Heart left ventricle (tissue), 16 donors: ENCODE measurements at regions not wholly inside any gene's neighbourhood (a gene's known extent, or its start where the extent isn't known, plus 50 kb on each side); places are given as distances from the start of the nearest gene placed in this dataset.

Experiments
- ATAC-seq, 4 donors: fragments of 200-7000 bp; cut with Tn5 transposase; one replicate each; pipeline ENCODE4 v1.9.1; 2020 to 2022; ENCODE audit warnings: moderate library complexity in 4 of 4, mild to moderate bottlenecking in 3 of 4, moderate number of reproducible peaks in 1 of 4
- DNase-seq, 5 donors: peaks; one replicate each; pipeline ENCODE4 v3.0.0-alpha.2; 2020
- H3K27ac ChIP-seq, 12 donors: fragments of 200-600 bp; sonication (generic) in 4 of 12; one replicate each; pipeline versions ENCODE4 v1.5.0 to v1.8.0; 2016 to 2022; ENCODE audit warnings: mild to moderate bottlenecking in 2 of 12
- H3K27me3 ChIP-seq, 9 donors: fragments of 200-600 bp; sonication (generic) in 2 of 9; one replicate each; pipeline versions ENCODE4 v1.5.1 to v1.8.0; 2016 to 2022; ENCODE audit warnings: mild to moderate bottlenecking in 3 of 9
- H3K36me3 ChIP-seq, 9 donors: fragments of 200-600 bp; sonication (generic) in 2 of 9; one replicate each; pipeline versions ENCODE4 v1.5.0 to v1.8.0; 2018 to 2022; ENCODE audit warnings: mild to moderate bottlenecking in 2 of 9
- H3K4me1 ChIP-seq, 12 donors: fragments of 200-600 bp; sonication (generic) in 4 of 12; one replicate each; pipeline versions ENCODE4 v1.5.0 to v1.8.0; 2016 to 2022; ENCODE audit warnings: mild to moderate bottlenecking in 3 of 12
- H3K4me3 ChIP-seq, 12 donors: fragments of 200-600 bp; sonication (generic) in 4 of 12; one replicate each; pipeline versions ENCODE4 v1.5.0 to v1.8.0; 2017 to 2022; ENCODE audit warnings: mild to moderate bottlenecking in 9 of 12, moderate library complexity in 4 of 12
- H3K9me3 ChIP-seq, 12 donors: fragments of 200-600 bp; sonication (generic) in 4 of 12; one replicate each; pipeline versions ENCODE4 v1.5.0 to v1.8.0; 2016 to 2022; ENCODE audit warnings: mild to moderate bottlenecking in 1 of 12
- POLR2A ChIP-seq, 2 donors: fragments of 450-650 bp; IDR thresholded peaks; one replicate each; pipeline ENCODE4 v1.6.1; 2017; ENCODE audit warnings: antibody characterized with exemption in 2 of 2, mild to moderate bottlenecking in 2 of 2, moderate library complexity in 2 of 2
- WGBS, 4 donors: extraction: QIAGEN DNeasy Blood & Tissue Kit in 2 of 4; methylation state at CpG; one replicate each; pipeline versions ENCODE4 v1.1.5 to v1.1.7; 2013 to 2018; 5-methylcytosine and 5-hydroxymethylcytosine counted together
- intact Hi-C, 10 donors: fragments of 100-400 bp; cut with DNase I; formaldehyde crosslinking; loops; one replicate each; pipeline versions ENCODE4 v1.11.1 to v1.14.2; 2022
- TF ChIP-seq, protein P1 (sequence below), 12 donors: fragments of 200-600 bp; sonication (generic) in 4 of 12; IDR thresholded peaks; one replicate each; pipeline versions ENCODE4 v1.5.0 to v1.8.0; 2018 to 2022; ENCODE audit warnings: antibody characterized with exemption in 12 of 12, mild to moderate bottlenecking in 5 of 12
- donor health status: ischemic (EF 13 %, LVEDD 7.1; RV severe dilation, severe dysfunction).
- donor health status: healthy with polysubstance abuse.
- donor health status: DM: no; HTN: yes; CAD: no.
- donor health status: DM: no; HTN: no; CAD: no.
- donor health status: ischemic (EF 25% LVEDD 6.9; RV normal size, moderate dysfunction).
- donor health status: ischemic (EF 25% LVEDD 5.7; RV mildly dilated, moderate dysfunction).
- donor health status: healthy.
- donor health status: DM: yes; HTN: yes; CAD: no.
- donor health status: ischemic (EF 35%, LVEDD 5.7; RV mildly dilated, moderate dysfunction).
- donor health status: nonischemic (EF 11% LVEDD 7.7; RV severe dilation, severe dysfunction).
- donor health status: DM: yes; HTN: yes; CAD: no.
- donor health status: PGD.
- donor health status: ischemic (EF 29% LVEDD 5.4; RV normal size, mild dysfunction).
- donor health status: nonischemic (EF 23%, LVEDD 6.1; RV moderate dilation, normal function).

DNA sequence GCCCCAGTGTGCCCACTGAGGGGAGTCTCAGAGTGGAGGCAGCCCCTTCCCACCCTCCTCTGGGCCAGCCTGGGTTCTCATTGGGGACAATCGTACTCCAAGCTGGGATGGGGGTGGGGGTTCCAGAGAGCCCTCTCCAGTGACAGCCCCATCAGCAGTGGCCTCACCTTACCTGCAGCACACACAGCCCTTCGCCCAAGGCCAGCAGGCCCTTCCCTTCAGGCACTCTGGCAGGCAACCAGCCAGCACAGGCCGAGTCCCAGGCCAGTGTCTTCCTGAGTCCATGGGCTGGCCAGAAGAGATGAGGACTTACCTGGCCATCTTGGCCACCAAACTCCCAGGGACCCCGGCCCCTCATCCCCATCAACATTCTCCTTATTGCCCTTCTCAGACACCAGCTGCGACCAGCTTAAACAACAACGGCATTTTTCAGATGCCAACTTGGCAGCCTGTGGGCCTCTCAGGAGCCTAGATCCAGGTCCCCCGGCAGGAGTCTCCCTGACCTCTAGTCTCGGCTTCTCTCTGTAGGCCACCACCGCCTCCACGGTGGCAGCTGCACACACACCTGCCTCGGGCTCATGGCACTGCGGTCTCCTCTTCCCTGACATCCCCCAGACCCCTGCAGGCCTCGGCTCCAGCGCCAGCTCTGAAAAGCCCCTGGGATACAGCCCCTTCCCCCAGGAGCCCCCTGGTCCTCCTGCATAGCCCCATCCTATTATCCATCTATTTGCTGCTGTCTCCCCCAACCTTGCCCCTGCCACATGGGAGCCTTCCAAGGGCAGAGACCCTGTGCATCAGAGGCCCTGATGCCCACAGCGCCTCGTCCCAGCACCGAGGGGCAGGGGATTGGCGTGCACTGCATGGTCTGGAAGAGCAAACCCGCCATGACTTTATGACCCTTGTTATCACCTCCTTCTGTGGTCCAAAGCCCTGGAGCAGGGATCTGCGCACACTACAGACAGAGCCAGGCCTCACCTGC lies 111.2 kb upstream of the FGF3 start:
- intact Hi-C loops: no loop called here
- peak in 3 of 5 donors; percentile 11 to 54 (median 13) for DNase-seq
- no peak for TF ChIP-seq POLR2A (IDR thresholded peaks at IDR 0.05)
- TF ChIP-seq, protein P1, sequence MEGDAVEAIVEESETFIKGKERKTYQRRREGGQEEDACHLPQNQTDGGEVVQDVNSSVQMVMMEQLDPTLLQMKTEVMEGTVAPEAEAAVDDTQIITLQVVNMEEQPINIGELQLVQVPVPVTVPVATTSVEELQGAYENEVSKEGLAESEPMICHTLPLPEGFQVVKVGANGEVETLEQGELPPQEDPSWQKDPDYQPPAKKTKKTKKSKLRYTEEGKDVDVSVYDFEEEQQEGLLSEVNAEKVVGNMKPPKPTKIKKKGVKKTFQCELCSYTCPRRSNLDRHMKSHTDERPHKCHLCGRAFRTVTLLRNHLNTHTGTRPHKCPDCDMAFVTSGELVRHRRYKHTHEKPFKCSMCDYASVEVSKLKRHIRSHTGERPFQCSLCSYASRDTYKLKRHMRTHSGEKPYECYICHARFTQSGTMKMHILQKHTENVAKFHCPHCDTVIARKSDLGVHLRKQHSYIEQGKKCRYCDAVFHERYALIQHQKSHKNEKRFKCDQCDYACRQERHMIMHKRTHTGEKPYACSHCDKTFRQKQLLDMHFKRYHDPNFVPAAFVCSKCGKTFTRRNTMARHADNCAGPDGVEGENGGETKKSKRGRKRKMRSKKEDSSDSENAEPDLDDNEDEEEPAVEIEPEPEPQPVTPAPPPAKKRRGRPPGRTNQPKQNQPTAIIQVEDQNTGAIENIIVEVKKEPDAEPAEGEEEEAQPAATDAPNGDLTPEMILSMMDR (IDR thresholded peaks at IDR 0.05): no peak
- no peak for ATAC-seq
- no peaks in the 10 kb centered on the region for H3K36me3 ChIP-seq
- H3K4me3 ChIP-seq: no peak overlapping the region
- peaks cover 0 to 9% (median 0%) of the 10 kb centered on the region in 12 donors for H3K4me1 ChIP-seq
- no peak overlapping the region for H3K27ac ChIP-seq
- WGBS, 4 donors: 91 to 93% (median 93%) methylated on average over 18 to 20 of the region's 20 CpGs
- H3K27me3 ChIP-seq: peaks cover 0 to 48% (median 4%) of the 10 kb centered on the region in 9 donors
- peaks cover 0 to 5% (median 0%) of the 10 kb centered on the region in 12 donors for H3K9me3 ChIP-seq

DNA sequence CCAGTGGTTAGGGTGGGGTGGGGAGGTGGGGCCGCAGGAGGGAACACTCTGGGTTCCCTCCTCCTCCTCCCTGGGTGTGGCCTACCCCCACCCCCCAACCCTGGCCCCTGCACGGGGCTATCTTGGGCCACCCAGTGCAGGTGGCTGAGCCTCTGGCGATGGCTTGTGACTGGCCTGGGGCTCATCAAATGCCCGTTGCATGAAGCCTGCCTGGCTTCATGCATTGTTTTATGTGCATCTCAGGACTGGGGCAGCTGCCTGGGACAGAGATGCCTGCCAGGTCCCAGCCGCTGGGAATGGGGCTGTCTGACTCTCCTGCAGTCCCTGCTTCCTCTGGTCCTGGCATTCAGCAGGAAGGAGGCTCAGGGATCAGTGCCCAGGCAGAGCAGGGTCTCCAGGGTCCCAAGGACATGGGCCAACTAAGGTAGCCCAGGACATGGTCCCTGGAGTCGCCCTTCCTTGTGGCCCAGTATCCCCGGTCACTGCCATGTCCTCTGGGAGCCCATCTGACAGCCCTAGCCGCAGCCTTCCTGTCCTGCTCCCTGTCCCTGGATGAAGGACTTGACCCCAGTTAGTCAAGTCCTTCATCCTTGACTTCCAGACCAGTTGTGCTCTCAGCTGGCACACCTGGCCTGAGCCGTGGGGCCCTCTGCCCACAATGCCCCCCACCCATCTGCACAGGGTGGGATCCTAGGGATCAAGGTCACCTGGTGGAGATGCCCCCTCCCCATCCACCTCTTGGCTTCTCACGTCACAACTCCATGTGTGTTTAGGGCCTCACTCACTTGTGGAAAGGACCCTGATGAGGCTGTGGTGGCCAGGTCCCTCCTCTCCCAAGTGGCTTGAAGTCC lies 112.1 kb upstream of the FGF3 start:
- Histone ChIP-seq H3K4me3 (no peak overlapping the region), H3K27ac (no peak overlapping the region), H3K36me3 (no peaks in the 10 kb centered on the region), H3K27me3 (peaks cover 0 to 40% (median 0%) of the 10 kb centered on the region in 9 donors), H3K4me1 (peaks cover 0 to under 1% (median 0%) of the 10 kb centered on the region in 12 donors), H3K9me3 (peaks cover 0 to 5% (median 0%) of the 10 kb centered on the region in 12 donors)
- WGBS, 4 donors: 77 to 100% (median 82%) methylated on average over 2 to 10 of the region's 10 CpGs
- ATAC-seq (no peak), DNase-seq (peak in 3 of 5 donors; percentile 10 to 46 (median 14))
- intact Hi-C loops: no loop called here
- TF ChIP-seq POLR2A (IDR thresholded peaks at IDR 0.05): no peak
- TF ChIP-seq, protein P1 (IDR thresholded peaks at IDR 0.05): no peak

DNA sequence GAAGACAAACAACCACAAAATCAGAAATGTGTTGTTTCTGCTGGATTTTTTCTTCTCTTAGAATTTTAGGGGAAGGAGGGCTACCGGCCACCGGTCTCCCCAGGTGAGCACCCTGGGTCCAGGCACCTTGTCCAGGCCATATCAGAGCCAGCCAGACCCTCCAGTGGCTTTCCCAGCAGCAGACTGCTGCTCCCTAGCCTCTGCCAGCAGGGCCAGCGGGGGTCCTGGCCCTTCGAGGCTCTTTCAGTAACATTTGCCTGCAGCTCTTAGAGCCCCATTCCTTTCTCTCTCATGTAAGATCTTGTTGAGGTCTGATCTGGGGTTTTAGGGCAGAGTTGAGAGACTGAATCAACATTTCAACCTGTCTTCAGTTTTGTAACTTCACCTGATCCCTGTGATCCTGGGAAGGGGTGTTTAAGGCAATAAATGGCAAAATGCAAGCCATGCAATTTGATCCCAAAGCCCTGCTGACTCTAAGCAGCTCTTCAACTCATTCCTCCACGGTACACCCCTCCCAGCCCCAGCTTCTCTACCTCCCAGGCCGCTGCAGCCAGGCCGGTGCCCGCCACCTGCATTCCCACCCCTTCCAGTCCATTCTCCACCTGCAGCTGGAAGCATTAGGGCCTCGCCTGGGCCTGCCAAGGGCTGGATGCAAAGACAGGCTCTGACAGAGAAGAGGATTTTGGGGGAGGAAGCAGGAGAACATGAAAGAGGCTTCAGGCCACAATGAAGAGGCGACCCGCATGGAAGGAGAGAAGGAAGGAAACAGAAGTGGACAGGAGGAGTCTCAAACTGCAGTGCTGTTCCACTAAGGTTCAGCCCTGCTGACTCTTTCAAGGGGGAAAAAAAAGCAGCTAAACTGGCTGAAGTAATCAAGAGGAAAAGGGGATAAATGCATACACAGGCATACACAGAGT lies 113.0 kb upstream of the FGF3 start:
- whole genome bisulfite sequencing, 4 donors: 82 to 88% (median 87%) methylated on average over 11 of the region's 11 CpGs
- H3K36me3 ChIP-seq: no peaks in the 10 kb centered on the region
- H3K4me3 ChIP-seq: no peak overlapping the region
- no peak for ATAC-seq
- no peak for TF ChIP-seq POLR2A (IDR thresholded peaks at IDR 0.05)
- TF ChIP-seq, protein P1 (IDR thresholded peaks at IDR 0.05): no peak
- no peak overlapping the region for H3K27ac ChIP-seq
- peaks cover 0 to 5% (median 0%) of the 10 kb centered on the region in 12 donors for H3K9me3 ChIP-seq
- DNase-seq: peak in 2 of 5 donors; percentile 14 to 42
- intact Hi-C loops: no loop called here
- no peaks in the 10 kb centered on the region for H3K4me1 ChIP-seq
- peaks cover 0 to 39% (median 0%) of the 10 kb centered on the region in 9 donors for H3K27me3 ChIP-seq
